ENCODE measurements at regions not wholly inside any gene's neighbourhood (a gene's known extent, or its start where the extent isn't known, plus 50 kb on each side); places are given as distances from the start of the nearest gene placed in this dataset.

- Mint-ChIP-seq H3K4me1 (no peaks in the 10 kb centered on the region), H3K27me3 (ENCODE audit: low read depth, poor library complexity) (peaks cover 2% of the 10 kb centered on the region), H3K27ac (no peak overlapping the region), H3K36me3 (ENCODE audit: low read depth) (no peaks in the 10 kb centered on the region), H3K4me3 (no peak overlapping the region), H3K9me3 (no peaks in the 10 kb centered on the region)
- TF ChIP-seq CTCF (IDR thresholded peaks at IDR 0.05): no peak
- no peak for DNase-seq
Measured at GRCh38 chr2:67462738-67463496, 65.8 kb downstream of the ETAA1 start.

GRCh38 chr2:67463810-67464209 is 66.7 kb downstream of the ETAA1 start:
- Mint-ChIP-seq H3K27ac (no peak overlapping the region), H3K36me3 (ENCODE audit: low read depth) (no peaks in the 10 kb centered on the region), H3K9me3 (no peaks in the 10 kb centered on the region), H3K27me3 (ENCODE audit: low read depth, poor library complexity) (no peaks in the 10 kb centered on the region), H3K4me3 (no peak overlapping the region), H3K4me1 (no peaks in the 10 kb centered on the region)
- no peak for DNase-seq
- no peak for TF ChIP-seq CTCF (IDR thresholded peaks at IDR 0.05)

- H3K36me3 Mint-ChIP-seq (ENCODE audit: low read depth): no peaks in the 10 kb centered on the region
- H3K27me3 Mint-ChIP-seq (ENCODE audit: low read depth, poor library complexity): no peaks in the 10 kb centered on the region
- no peak for TF ChIP-seq CTCF (IDR thresholded peaks at IDR 0.05)
- H3K9me3 Mint-ChIP-seq: no peaks in the 10 kb centered on the region
- no peak overlapping the region for H3K4me3 Mint-ChIP-seq
- H3K27ac Mint-ChIP-seq: no peak overlapping the region
- no peaks in the 10 kb centered on the region for H3K4me1 Mint-ChIP-seq
- no peak for DNase-seq
Measured at GRCh38 chr2:67465623-67466022, 68.5 kb downstream of the ETAA1 start.

GRCh38 chr2:67466734-67467133 is 69.6 kb downstream of the ETAA1 start:
- DNase-seq: no peak
- no peaks in the 10 kb centered on the region for H3K9me3 Mint-ChIP-seq
- H3K27ac Mint-ChIP-seq: no peak overlapping the region
- TF ChIP-seq CTCF (IDR thresholded peaks at IDR 0.05): no peak
- no peak overlapping the region for H3K4me3 Mint-ChIP-seq
- H3K36me3 Mint-ChIP-seq (ENCODE audit: low read depth): no peaks in the 10 kb centered on the region
- H3K27me3 Mint-ChIP-seq (ENCODE audit: low read depth, poor library complexity): no peaks in the 10 kb centered on the region
- H3K4me1 Mint-ChIP-seq: no peaks in the 10 kb centered on the region

- H3K36me3 Mint-ChIP-seq (ENCODE audit: low read depth): no peaks in the 10 kb centered on the region
- no peak for TF ChIP-seq CTCF (IDR thresholded peaks at IDR 0.05)
- H3K27ac Mint-ChIP-seq: no peak overlapping the region
- H3K4me3 Mint-ChIP-seq: no peak overlapping the region
- peaks cover 5% of the 10 kb centered on the region for H3K27me3 Mint-ChIP-seq (ENCODE audit: low read depth, poor library complexity)
- no peaks in the 10 kb centered on the region for H3K9me3 Mint-ChIP-seq
- H3K4me1 Mint-ChIP-seq: peaks cover 11% of the 10 kb centered on the region
- DNase-seq: no peak
Measured at GRCh38 chr2:67471681-67472080, 74.5 kb downstream of the ETAA1 start.

All from nephron progenitor cell (in vitro differentiated cells).